ENCODE measurements at regions not wholly inside any gene's neighbourhood (a gene's known extent, or its start where the extent isn't known, plus 50 kb on each side); places are given as distances from the start of the nearest gene placed in this dataset.

DNA sequence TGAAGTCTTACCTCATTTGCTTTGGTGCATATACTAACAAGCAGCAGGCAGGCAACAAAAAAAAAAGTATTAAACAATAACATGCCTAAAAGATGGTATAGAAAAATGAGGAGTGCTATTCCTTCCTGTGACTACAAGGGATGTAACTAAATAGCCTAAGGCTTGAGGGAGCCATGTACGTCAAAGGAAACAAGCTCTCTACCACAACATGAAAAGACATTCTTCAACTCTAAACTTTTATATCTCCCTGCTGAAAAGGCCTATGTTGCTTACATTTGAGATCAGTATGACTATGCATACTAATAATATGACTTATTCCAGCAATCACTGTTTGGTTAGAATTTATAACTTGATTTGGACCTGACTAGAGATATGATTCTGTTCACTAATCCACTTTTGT lies 347.9 kb downstream of the ADCYAP1 start:
- no peak overlapping the region for H3K27ac ChIP-seq
- H3K9me3 ChIP-seq = no peaks in the 10 kb centered on the region
- intact Hi-C loops (cut with DNase I) = no loop called here
- no peaks in the 10 kb centered on the region for H3K27me3 ChIP-seq
- ATAC-seq = no peak
- DNase-seq = no peak
- no peak for TF ChIP-seq CTCF (IDR thresholded peaks at IDR 0.05)
- no peak for TF ChIP-seq POLR2A (IDR thresholded peaks at IDR 0.05)
- H3K4me1 ChIP-seq = no peaks in the 10 kb centered on the region
- H3K4me3 ChIP-seq = no peak overlapping the region
- H3K36me3 ChIP-seq = no peaks in the 10 kb centered on the region
- WGBS (ENCODE audit: insufficient coverage, low coverage, low lambda C conversion rate, missing lambda C conversion rate) = 63% methylated on average over 1 of the region's 1 CpG

DNA sequence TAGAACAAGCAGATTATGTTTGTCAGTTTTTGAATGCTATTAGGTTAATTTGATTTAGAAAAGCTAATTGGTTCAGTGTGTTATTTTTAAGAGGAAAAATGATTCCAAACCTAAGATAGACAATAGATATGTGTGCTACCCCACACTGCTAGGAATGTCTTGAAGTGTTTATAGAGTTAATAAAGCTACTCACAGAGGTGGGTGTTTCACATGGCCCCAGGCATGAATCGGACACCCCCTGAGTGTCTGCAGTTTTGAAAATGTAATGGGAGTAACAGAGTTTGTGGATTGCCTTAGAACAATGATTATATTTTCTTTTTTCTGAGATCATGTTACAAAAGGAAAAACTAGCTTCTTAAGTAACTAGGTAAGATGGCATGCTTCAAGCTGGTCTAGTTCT lies 348.3 kb downstream of the ADCYAP1 start:
- intact Hi-C loops (cut with DNase I) = no loop called here
- ATAC-seq (no peak), DNase-seq (no peak)

DNA sequence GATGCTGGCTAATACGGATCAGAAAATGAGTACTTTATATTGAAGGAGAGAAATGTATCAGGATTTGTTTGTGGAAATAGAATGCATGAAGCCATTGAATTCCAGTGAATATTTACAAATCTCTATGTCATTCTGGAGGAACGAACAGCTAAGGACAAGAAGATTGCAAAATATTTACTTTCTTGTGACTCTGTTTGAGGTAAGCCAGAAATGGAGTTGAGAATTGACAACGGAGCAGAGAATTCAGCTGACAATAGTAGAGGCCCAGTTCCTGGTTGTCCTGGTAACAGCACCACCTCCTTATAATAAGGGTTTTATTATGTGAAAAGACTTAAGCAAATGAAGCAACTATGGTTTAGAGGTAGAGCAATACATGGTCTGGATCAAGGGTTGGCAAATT lies 349.2 kb downstream of the ADCYAP1 start:
- no peak for DNase-seq
- WGBS (ENCODE audit: insufficient coverage, low coverage, low lambda C conversion rate, missing lambda C conversion rate) = 47% methylated on average over 3 of the region's 3 CpGs
- TF ChIP-seq CTCF (IDR thresholded peaks at IDR 0.05) (no peak), POLR2A (IDR thresholded peaks at IDR 0.05) (no peak)

More for the DNA sequence above, 348.3 kb downstream of the ADCYAP1 start:
- no peaks in the 10 kb centered on the region for H3K27me3 ChIP-seq
- TF ChIP-seq POLR2A (IDR thresholded peaks at IDR 0.05) (no peak), CTCF (IDR thresholded peaks at IDR 0.05) (no peak)
- no peaks in the 10 kb centered on the region for H3K9me3 ChIP-seq
- no peak overlapping the region for H3K4me3 ChIP-seq
- no peaks in the 10 kb centered on the region for H3K36me3 ChIP-seq
- no peak overlapping the region for H3K27ac ChIP-seq
- WGBS (ENCODE audit: insufficient coverage, low coverage, low lambda C conversion rate, missing lambda C conversion rate) = 67% methylated on average over 1 of the region's 1 CpG
- no peaks in the 10 kb centered on the region for H3K4me1 ChIP-seq

DNA sequence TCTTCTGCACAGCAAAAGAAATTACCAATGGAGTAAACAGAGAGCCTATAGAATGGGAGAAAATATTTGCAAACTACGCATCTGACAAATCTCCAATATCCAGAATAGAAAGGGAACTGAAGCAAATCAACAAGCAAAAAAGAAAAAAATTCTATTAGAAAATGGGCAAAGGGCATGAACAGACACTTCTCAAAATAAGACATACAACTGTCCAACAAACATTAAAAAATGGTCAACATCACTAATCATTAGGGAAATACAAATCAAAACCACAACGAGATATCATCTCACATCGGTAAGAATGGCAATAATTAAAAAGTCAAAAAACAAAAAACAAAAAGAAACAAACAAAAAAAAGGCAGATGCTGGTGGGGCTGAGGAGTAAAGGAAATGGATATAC lies 356.4 kb downstream of the ADCYAP1 start:
- TF ChIP-seq CTCF (IDR thresholded peaks at IDR 0.05) = no peak
- no peak for TF ChIP-seq POLR2A (IDR thresholded peaks at IDR 0.05)
- no peak for DNase-seq
- H3K9me3 ChIP-seq = peaks cover 0 to 5% (median 0%) of the 10 kb centered on the region in 4 donors
- no peaks in the 10 kb centered on the region for H3K36me3 ChIP-seq
- no peak overlapping the region for H3K4me3 ChIP-seq
- no peak for ATAC-seq
- 82% methylated on average over 3 of the region's 3 CpGs for WGBS (ENCODE audit: insufficient coverage, low coverage, low lambda C conversion rate, missing lambda C conversion rate)
- H3K27me3 ChIP-seq = no peaks in the 10 kb centered on the region
- no peaks in the 10 kb centered on the region for H3K4me1 ChIP-seq
- H3K27ac ChIP-seq = no peak overlapping the region
- intact Hi-C loops (cut with DNase I) = no loop called here

More for the DNA sequence above, 349.2 kb downstream of the ADCYAP1 start:
- intact Hi-C loops (cut with DNase I) = no loop called here
- Histone ChIP-seq H3K4me1 (no peaks in the 10 kb centered on the region), H3K27ac (no peak overlapping the region), H3K4me3 (no peak overlapping the region), H3K36me3 (no peaks in the 10 kb centered on the region), H3K9me3 (no peaks in the 10 kb centered on the region), H3K27me3 (no peaks in the 10 kb centered on the region)
- ATAC-seq = peak in 3 of 4 donors; percentile 49 to 74 (median 70)

DNA sequence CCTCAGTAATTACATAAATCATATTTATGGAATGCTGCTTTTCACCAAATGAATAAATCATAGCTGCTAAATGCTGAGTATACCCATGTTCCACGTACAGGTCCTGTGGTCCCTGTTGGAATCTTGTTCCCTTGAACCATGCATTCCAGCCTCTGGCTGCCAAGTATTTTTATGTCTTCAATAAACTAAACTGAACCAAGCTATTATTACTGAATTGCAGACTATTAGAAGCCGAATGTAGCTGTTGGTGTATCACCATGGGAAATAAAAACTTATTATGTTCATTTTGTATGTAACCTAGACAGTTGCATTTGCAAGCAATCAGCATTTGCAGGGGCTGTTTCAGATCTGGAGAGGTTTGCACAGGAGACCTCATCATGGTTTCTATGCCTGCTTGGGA lies 362.4 kb downstream of the ADCYAP1 start:
- no peak overlapping the region for H3K4me3 ChIP-seq
- H3K36me3 ChIP-seq = no peaks in the 10 kb centered on the region
- no peaks in the 10 kb centered on the region for H3K9me3 ChIP-seq
- DNase-seq = no peak
- H3K27me3 ChIP-seq = no peaks in the 10 kb centered on the region
- no peak for ATAC-seq
- no peaks in the 10 kb centered on the region for H3K4me1 ChIP-seq
- 61% methylated on average over 2 of the region's 2 CpGs for WGBS (ENCODE audit: insufficient coverage, low coverage, low lambda C conversion rate, missing lambda C conversion rate)
- intact Hi-C loops (cut with DNase I) = no loop called here
- H3K27ac ChIP-seq = no peak overlapping the region
- no peak for TF ChIP-seq POLR2A (IDR thresholded peaks at IDR 0.05)
- TF ChIP-seq CTCF (IDR thresholded peaks at IDR 0.05) = no peak

Data from right lobe of liver (tissue), 6 donors.